VCaP (cell line): ENCODE measurements at regions not wholly inside any gene's neighbourhood (a gene's known extent, or its start where the extent isn't known, plus 50 kb on each side); places are given as distances from the start of the nearest gene placed in this dataset.
"Not testable (repeated sequence)": the region's sequence is repeated elsewhere in the genome, so short reads cannot be mapped to it uniquely, and the experiment has no call there.

Source experiments
- H3K27ac ChIP-seq: fragments of 450-650 bp; 2 replicates; pipeline ENCODE4 v1.5.1; 2017
- TF ChIP-seq, protein P1 (sequence below): fragments of 450-650 bp; conservative IDR thresholded peaks from 2 replicates; pipeline ENCODE4 v1.5.1; 2017; ENCODE audit warnings: mild to moderate bottlenecking, moderate library complexity

DNA sequence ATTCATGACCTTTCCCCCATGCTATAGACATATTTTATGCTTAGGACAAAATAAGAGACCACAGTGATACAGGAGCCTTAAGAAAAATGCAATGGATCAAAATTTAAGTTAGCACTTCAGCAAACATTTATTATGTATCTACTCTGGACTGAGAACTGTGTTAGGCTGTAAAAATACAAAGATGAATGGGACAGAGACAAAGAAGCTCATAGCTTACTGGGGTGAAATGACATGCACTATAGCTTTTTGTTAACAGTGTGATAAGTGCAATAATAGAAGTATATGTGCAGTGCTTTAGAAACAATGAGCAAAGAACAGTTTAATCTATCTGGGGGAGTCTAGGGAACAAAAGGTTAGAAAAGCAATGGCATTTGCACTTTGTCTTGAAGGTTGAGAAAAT is 1543.1 kb downstream of the FAM181B start:
- no peak overlapping the region for H3K27ac ChIP-seq

DNA sequence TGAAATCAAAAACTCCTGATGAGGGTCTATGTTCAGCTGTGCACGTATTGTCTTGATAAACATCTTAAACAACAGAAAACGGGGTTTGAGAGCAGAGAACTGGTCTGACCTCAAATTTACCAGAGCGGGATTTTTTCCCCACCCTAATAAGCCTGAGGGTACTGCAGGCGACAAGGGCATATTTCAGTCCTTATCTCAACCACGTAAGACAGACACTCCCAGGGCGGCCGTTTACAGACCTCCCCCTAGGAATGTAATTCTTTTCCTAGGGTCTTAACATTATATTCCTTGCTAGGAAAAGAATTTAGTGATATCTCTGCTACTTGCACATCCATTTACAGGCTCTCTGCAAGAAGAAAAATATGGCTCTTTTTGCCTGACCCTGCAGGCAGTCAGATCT is 1546.6 kb downstream of the FAM181B start:
- not testable (repeated sequence) for H3K27ac ChIP-seq

More for the DNA sequence above, 1543.1 kb downstream of the FAM181B start:
- TF ChIP-seq, protein P1, sequence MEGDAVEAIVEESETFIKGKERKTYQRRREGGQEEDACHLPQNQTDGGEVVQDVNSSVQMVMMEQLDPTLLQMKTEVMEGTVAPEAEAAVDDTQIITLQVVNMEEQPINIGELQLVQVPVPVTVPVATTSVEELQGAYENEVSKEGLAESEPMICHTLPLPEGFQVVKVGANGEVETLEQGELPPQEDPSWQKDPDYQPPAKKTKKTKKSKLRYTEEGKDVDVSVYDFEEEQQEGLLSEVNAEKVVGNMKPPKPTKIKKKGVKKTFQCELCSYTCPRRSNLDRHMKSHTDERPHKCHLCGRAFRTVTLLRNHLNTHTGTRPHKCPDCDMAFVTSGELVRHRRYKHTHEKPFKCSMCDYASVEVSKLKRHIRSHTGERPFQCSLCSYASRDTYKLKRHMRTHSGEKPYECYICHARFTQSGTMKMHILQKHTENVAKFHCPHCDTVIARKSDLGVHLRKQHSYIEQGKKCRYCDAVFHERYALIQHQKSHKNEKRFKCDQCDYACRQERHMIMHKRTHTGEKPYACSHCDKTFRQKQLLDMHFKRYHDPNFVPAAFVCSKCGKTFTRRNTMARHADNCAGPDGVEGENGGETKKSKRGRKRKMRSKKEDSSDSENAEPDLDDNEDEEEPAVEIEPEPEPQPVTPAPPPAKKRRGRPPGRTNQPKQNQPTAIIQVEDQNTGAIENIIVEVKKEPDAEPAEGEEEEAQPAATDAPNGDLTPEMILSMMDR: no peak

DNA sequence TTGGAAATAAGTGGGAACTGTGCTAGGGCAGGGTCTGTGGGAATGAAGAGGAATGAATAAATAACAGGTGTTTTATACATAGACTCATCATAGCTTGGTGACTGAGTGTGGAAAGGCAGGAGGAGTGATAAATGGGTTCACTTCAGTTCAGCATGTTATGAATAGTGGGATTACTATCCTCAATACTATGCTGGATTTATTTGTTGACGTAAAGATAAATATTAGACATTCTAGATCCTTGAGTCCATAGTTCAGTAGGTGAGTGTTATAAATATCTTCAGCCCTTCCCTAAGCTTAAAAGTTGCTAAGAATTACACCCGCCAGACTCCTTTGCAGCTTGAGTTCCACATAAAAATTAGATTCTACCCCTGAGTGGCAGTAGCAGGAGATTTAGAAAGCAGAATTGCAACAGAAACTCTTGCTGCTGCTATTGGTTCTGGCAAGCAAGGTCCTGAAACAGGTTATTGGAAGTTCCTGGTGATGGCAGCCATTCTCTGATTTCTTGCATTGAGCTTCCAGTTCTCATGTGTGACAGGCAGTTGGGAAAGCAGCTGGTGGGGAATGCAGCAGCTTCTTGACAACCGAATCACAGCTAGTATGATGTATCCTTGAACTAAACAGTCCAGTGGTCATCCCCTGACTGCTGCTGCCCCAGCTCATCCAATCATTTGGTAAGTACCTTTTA is 1558.9 kb downstream of the FAM181B start:
- TF ChIP-seq, protein P1: no peak

DNA sequence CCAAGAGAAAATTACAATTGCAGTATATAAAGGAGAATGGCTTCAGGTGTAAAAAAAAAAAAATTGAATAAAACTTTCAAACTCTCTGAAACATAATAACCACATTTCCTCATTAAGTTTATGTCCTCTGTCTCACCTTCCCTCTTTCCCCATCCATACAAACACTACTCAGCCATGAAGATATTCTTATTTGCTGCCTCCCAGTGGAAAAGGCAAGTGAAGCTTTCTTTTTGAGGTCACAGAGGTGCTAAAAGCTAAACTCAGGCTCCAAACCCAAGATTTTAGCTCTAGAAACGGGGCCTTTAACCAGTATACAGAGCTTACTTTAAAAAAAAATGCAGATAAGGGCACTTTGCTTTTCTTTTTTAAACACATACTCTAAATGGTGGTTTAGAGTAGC is 1568.5 kb downstream of the FAM181B start:
- no peak overlapping the region for H3K27ac ChIP-seq
- TF ChIP-seq, protein P1: no peak; the same call in 1 of the 2 replicates

More for the DNA sequence above, 1558.9 kb downstream of the FAM181B start:
- H3K27ac ChIP-seq: no peak overlapping the region

DNA sequence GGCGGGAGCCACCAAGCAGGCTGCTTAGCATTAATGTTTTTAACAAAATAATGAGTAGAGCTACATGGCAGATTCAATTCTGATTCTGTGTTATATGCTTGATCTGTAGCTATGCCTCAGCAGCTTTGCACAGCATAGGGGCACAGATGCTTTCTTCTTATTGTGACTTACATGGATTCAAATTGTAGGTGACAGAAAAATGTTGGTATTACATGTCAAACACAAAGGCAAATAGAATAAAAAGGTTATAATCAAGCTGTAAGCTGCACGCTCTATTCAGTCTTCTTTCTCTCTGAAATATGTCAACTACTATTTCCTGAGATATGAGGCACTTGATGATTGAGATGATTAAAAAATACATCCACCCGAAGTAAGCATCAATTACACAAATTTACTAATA is 1573.8 kb downstream of the FAM181B start:
- TF ChIP-seq, protein P1: no peak
- no peak overlapping the region for H3K27ac ChIP-seq

DNA sequence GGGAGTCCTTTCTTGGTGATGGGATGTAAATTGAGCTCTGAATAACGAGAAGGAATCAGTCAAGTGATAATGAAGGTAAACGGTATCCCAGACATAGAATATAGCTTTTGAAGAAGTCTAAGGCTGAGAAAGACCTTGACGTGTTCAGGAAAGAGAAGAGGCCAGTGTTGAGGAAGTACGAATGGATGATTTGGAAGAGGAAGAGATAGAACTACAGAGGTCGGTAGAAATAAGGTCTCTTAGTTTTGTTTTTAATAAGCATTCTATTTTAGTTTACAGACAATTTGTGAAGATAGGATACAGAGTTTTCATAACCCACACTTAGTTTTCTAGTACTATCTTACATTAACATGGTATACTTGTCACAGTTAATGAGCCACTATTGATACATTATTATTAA is 1598.1 kb downstream of the FAM181B start:
- no peak overlapping the region for H3K27ac ChIP-seq
- TF ChIP-seq, protein P1: no peak

DNA sequence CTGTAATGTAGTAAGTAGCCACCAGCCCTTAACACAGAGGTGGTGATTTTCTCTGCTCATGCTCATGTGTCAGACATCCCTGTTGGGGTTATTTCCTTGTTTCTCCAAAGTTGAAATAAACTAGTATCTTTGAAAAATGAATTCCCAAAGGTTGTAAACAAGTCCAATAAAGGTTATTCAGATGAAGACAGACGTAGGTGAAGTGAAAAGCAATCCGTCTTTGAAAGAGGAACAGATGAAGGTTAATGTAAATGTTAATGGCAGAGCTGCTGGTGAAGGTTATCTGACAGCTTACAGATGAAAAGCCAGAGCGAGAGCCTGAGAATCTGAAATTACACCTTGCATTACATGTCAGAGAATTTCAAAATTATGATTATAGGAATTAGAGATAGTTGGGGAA is 1604.0 kb downstream of the FAM181B start:
- H3K27ac ChIP-seq: no peak overlapping the region
- TF ChIP-seq, protein P1: no peak

DNA sequence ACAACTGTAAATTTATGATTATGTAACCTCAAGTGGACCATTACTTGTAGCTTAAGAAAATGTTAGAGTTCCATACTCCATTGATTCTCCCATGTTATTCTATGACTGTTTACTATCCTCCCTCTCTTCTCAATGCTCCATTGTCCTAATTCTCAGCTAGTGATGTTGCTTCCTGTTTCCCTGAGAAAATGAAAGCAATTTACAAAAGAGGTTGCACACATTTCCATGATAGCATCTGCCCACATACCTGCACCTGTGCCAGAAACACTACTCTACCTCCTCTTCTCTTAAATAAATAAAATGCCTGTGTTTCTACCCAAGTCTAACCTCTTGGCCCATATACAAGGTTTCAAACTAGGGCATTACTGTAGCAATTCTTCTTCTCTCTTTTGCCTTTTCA is 1620.9 kb downstream of the FAM181B start:
- TF ChIP-seq, protein P1: no peak
- no peak overlapping the region for H3K27ac ChIP-seq
